Stimulated activated CD8-positive, alpha-beta memory T cell treated with anti-CD3 and anti-CD28 coated beads, Interleukin-4, amount 100 ng/mL, for 48 hours (primary cell): ENCODE measurements at regions not wholly inside any gene's neighbourhood (a gene's known extent, or its start where the extent isn't known, plus 50 kb on each side); places are given as distances from the start of the nearest gene placed in this dataset.

Source experiments
- DNase-seq: peaks from one replicate; pipeline ENCODE4 v3.0.0-alpha.2; 2020

GRCh38 chr1:29903548-29904166 lies 667.3 kb downstream of the PTPRU start:
- no peak for DNase-seq

- no peak for DNase-seq
Measured at GRCh38 chr1:29901624-29902325, 665.5 kb downstream of the PTPRU start.

GRCh38 chr1:29900712-29901111 lies 664.4 kb downstream of the PTPRU start:
- DNase-seq = no peak

- no peak for DNase-seq
Measured at GRCh38 chr1:29900104-29900679, 663.9 kb downstream of the PTPRU start.

GRCh38 chr1:29896791-29897714 lies 660.7 kb downstream of the PTPRU start:
- DNase-seq = no peak

GRCh38 chr1:29896300-29896699 lies 660.0 kb downstream of the PTPRU start:
- DNase-seq = no peak

GRCh38 chr1:29895201-29895600 lies 658.9 kb downstream of the PTPRU start:
- DNase-seq = no peak

- DNase-seq = no peak
Measured at GRCh38 chr1:29894311-29894710, 658.0 kb downstream of the PTPRU start.

GRCh38 chr1:29893806-29894205 lies 657.5 kb downstream of the PTPRU start:
- DNase-seq = no peak

GRCh38 chr1:29893046-29893723 lies 656.9 kb downstream of the PTPRU start:
- no peak for DNase-seq

GRCh38 chr1:29892247-29892646 lies 655.9 kb downstream of the PTPRU start:
- DNase-seq = no peak

- DNase-seq = no peak
Measured at GRCh38 chr1:29890201-29890959, 654.1 kb downstream of the PTPRU start.

GRCh38 chr1:29889776-29890175 lies 653.5 kb downstream of the PTPRU start:
- no peak for DNase-seq

- DNase-seq = no peak
Measured at GRCh38 chr1:29884740-29885139, 648.4 kb downstream of the PTPRU start.

GRCh38 chr1:29883986-29884385 lies 647.7 kb downstream of the PTPRU start:
- DNase-seq = no peak

- no peak for DNase-seq
Measured at GRCh38 chr1:29883411-29883832, 647.1 kb downstream of the PTPRU start.

- no peak for DNase-seq
Measured at GRCh38 chr1:29880556-29880955, 644.2 kb downstream of the PTPRU start.

- DNase-seq = no peak
Measured at GRCh38 chr1:29879217-29879616, 642.9 kb downstream of the PTPRU start.

- no peak for DNase-seq
Measured at GRCh38 chr1:29878501-29878900, 642.2 kb downstream of the PTPRU start.

GRCh38 chr1:29876902-29877301 lies 640.6 kb downstream of the PTPRU start:
- no peak for DNase-seq

- DNase-seq = no peak
Measured at GRCh38 chr1:29876441-29876840, 640.1 kb downstream of the PTPRU start.

- DNase-seq = no peak
Measured at GRCh38 chr1:29875557-29876028, 639.3 kb downstream of the PTPRU start.
